AG20443 (cell line): ENCODE measurements at regions not wholly inside any gene's neighbourhood (a gene's known extent, or its start where the extent isn't known, plus 50 kb on each side); places are given as distances from the start of the nearest gene placed in this dataset.
"Not testable (repeated sequence)": the region's sequence is repeated elsewhere in the genome, so short reads cannot be mapped to it uniquely, and the experiment has no call there.

Experiments
- DNase-seq: peaks from one replicate; pipeline ENCODE4 v3.0.0; 2012; ENCODE audit warnings: low spot score, mixed read lengths

- DNase-seq = no peak
Observed at GRCh38 chr2:155665704-155666103, 666.8 kb downstream of the NR4A2 start.

GRCh38 chr2:155663265-155663664 lies 669.3 kb downstream of the NR4A2 start:
- DNase-seq = no peak

- no peak for DNase-seq
Observed at GRCh38 chr2:155662224-155662623, 670.3 kb downstream of the NR4A2 start.

GRCh38 chr2:155653176-155653575 lies 679.3 kb downstream of the NR4A2 start:
- DNase-seq = no peak

GRCh38 chr2:155651851-155652250 lies 680.7 kb downstream of the NR4A2 start:
- DNase-seq = no peak

- no peak for DNase-seq
Observed at GRCh38 chr2:155645791-155646190, 686.7 kb downstream of the NR4A2 start.

GRCh38 chr2:155643056-155643775 lies 689.3 kb downstream of the NR4A2 start:
- DNase-seq = no peak

GRCh38 chr2:155633887-155634570 lies 698.5 kb downstream of the NR4A2 start:
- DNase-seq = no peak

- no peak for DNase-seq
Observed at GRCh38 chr2:155633060-155633839, 699.3 kb downstream of the NR4A2 start.

- no peak for DNase-seq
Observed at GRCh38 chr2:155630760-155631159, 701.8 kb downstream of the NR4A2 start.

- DNase-seq = no peak
Observed at GRCh38 chr2:155622443-155622842, 710.1 kb downstream of the NR4A2 start.

- DNase-seq = no peak
Observed at GRCh38 chr2:155600914-155601760, 731.4 kb downstream of the NR4A2 start.

- DNase-seq = no peak
Observed at GRCh38 chr2:155600296-155600695, 732.2 kb downstream of the NR4A2 start.

- DNase-seq = no peak
Observed at GRCh38 chr2:155599834-155600233, 732.7 kb downstream of the NR4A2 start.

- no peak for DNase-seq
Observed at GRCh38 chr2:155583674-155584195, 748.8 kb downstream of the NR4A2 start.

GRCh38 chr2:155574941-155575340 lies 757.6 kb downstream of the NR4A2 start:
- no peak for DNase-seq

- no peak for DNase-seq
Observed at GRCh38 chr2:155547571-155547970, 785.0 kb downstream of the NR4A2 start.

- no peak for DNase-seq
Observed at GRCh38 chr2:155546721-155547555, 785.6 kb downstream of the NR4A2 start.

GRCh38 chr2:155539028-155539427 lies 793.5 kb downstream of the NR4A2 start:
- not testable (repeated sequence) for DNase-seq

GRCh38 chr2:155528034-155528433 lies 804.5 kb downstream of the NR4A2 start:
- no peak for DNase-seq

GRCh38 chr2:155525199-155525598 lies 807.3 kb downstream of the NR4A2 start:
- DNase-seq = no peak
